ENCODE measurements at regions not wholly inside any gene's neighbourhood (a gene's known extent, or its start where the extent isn't known, plus 50 kb on each side); places are given as distances from the start of the nearest gene placed in this dataset.
A peak's percentile ranks its signal among the peaks of the same experiment; 100 is the strongest.
"Not testable (repeated sequence)": the region's sequence is repeated elsewhere in the genome, so short reads cannot be mapped to it uniquely, and the experiment has no call there.

DNA sequence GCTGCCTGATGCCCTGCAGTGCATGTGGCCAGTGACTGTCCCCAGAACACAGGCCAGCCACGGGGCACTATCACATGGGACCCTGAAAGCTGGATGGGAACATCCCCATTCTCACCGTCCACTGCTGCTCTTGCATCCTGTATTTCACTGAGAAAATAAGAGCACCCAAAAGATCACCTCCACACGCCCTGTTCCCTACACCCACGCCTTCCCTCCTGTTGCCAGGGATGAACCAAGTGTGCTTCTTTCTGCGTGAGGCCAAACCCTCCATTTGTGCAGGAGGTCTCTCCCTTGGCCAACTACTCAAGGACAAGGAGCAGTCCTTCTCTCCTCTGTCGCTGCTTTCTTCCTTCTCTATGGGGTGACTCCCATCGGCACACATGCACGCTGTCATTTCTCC lies 118.3 kb downstream of the LRRC37A3 start:
- not testable (repeated sequence) for ATAC-seq

DNA sequence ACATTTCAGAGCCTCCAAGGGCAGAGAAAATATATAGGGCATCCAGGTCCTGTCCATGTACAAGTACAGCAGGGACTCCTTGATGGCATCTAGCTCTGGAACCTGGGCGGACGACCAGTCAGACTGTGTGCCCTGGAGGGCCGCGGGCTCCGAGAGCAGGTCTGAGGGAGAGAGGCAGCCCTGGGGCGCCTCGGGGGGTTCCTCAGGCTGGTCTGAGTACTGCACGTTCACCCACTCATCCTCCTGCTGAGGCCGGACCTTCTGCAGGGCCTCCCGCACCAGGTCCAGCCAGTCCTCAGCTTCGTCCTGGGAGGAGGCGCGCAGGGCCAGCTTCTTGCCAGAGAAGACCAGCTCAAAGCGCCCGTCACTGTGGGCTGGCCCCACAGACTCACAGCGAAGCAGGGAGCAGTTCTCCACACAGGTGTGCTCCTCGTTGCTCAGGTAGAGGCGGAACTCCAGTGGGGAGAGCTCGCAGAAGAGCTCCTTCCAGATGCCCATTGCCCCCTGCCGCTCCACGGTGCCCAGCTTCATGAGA lies 118.8 kb downstream of the LRRC37A3 start:
- not testable (repeated sequence) for ATAC-seq

DNA sequence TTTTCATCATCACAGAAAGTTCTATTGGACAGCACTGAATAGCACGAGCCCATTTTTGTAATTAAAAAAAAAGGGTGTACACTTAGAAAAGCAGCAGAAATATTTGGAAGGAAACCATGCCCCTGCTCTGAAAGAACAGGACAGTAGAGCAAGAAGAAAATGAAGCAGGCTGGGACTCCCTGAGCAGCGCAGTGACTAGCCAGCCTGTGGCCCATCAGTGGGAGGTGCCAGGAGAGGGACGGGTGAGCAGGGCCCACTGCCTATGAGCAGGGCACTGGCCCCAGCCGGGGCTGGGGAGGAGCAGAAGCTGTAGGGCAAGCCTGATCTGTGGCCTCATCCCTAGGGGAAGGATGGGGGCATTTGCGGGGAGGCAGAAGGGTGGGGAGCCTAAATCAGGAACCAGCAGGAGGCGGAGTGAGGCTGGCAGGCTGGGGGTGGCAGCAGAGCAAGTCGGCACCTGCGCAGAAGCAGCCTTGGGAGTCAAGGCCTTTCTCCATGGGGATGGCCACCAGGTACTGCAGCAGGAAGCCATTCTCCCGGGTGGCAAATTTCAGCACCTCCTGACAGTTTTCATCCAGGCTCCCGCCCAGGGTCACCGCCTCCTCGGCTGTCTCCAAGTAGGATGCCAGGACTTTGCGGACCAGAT lies 119.6 kb downstream of the LRRC37A3 start:
- not testable (repeated sequence) for ATAC-seq

DNA sequence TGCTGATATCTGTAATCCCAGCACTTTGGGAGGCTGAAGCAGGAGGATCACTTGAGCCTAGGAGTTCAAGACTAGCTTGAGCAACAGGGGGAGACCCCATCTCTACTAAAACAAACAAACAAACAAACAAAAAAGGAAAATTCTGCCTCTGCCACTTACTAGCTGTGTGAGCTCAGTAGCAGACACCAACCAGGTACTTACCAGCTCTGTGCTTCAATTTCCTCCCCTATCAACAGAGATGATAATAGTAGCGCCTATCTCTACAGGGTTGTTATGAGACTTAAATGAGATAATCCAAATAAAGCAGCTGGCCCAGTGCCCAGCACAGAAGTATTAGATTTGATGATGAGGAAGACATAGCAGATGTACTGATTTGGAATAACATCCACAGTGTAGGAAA lies 120.3 kb downstream of the LRRC37A3 start:
- ATAC-seq: not testable (repeated sequence)

DNA sequence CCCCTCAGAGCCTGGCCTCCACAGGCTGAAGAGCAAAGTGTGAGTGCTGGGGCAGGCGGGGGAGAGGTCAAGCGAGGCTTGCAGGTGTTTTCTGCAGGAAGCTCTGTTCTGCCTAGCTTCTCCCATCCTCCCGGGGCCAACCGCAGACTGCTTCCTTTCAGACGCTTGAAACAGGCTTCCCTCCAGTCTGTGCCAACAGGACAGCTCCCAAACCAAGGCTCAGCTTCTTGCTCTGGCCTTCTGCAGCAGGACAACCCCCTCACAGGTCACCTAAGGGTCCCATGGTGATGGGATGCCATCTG lies 120.8 kb downstream of the LRRC37A3 start:
- ATAC-seq: not testable (repeated sequence)

DNA sequence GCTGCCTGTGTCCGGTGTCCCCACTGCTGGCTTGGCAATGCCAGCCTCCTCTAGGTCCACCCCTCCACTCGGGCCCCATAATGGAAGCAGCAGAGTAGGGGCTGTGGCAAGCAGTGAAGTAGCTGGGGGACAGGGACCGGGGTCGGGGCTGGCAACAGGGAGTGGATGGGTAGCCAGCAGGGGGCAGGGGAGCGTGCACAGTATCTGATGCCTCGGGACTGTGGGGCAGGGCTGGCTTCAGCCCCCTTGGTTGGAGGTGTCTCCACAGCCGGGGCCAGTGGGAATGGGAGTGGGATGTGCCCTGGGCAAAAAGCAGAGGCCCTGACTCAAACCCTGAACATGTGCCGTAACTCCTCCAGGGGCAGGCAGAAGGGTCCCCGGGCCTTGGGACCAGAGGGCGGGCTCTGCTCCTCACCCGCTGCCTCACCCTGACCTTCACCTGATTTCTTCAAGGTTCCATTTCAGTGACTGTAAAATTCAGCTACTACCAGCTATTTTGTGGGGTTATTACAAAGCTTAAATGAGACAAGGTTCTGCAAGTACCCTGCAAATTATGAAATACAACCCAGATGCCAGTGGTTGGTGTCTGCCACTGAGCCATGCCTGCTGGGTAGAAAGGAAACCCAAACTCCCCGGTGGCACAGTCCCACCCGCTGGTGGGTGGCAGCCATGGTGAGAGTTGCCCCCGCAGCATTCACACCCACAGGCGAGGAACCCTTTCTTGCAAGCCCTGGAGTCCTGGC lies 121.4 kb downstream of the LRRC37A3 start:
- ATAC-seq: not testable (repeated sequence)

DNA sequence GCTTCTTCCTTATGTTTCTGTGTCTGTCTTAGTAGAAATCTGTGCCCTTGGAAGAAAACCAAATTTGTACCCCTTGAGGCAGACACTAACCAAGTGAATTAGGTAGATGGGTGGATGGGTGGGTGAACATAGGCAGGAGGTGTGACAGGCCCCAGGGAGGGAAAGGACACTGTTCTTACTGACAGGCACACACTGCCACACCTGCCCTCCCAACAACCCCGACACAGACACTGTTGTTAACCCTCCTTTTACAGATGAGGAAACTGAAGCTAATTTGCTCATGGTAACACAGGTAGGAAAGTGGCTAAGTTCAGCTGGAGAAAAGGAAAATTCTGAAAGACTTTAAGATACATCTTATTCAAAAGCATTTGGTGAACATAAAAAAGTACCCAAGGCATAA lies 123.9 kb downstream of the LRRC37A3 start:
- ATAC-seq: not testable (repeated sequence)

DNA sequence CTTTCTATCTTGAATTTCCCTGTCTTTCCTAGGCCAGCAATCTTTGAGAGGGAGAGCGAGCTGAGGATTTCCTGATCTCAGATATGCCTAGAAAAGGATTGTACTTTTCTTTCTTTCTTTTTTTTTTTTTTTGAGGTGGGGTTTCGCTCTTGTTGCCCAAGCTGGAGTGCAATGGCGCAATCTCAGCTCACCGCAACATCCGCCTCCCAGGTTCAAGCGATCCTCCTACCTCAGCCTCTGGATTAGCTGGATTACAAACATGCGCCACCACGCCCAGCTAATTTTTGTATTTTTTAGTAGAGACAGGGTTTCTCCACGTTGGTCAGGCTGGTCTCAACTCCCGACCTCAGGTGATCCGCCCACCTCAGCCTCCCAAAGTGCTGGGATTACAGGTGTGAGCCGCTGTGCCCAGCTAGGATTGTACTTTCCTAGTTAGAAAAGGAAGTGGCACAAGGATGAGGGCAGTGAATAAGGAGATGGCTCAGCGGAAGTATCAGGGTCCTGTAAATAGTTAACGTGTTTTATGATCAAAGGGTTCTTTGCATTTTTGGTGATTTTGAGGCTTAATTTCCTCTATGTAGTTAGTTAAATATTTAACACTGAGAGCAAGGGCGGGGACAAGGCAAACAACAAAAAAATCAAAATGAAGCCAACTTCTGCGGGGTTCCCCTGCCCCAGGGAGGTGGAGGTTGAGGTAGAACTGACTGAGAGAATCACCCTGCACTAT lies 124.6 kb downstream of the LRRC37A3 start:
- ATAC-seq: not testable (repeated sequence)

DNA sequence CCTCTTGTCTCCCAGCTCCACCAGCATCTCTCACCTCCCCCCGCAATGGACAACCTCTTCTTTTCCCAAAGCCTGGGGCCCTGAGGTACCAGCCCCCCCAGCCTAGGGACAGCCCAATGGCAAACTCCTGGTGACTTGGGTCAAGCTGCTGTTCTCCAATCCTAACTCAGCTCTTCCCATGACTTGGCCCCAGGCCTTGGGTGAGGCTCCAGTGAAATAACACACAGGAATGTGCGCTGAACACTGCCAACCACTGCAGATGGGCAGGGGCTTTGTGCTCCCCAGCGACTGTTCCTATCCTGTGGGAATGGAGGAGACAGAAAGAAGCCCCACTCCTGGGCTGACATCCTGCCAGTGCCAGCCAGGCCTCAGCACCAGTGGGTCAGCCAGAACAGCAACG lies 125.2 kb downstream of the LRRC37A3 start:
- ATAC-seq: not testable (repeated sequence)

DNA sequence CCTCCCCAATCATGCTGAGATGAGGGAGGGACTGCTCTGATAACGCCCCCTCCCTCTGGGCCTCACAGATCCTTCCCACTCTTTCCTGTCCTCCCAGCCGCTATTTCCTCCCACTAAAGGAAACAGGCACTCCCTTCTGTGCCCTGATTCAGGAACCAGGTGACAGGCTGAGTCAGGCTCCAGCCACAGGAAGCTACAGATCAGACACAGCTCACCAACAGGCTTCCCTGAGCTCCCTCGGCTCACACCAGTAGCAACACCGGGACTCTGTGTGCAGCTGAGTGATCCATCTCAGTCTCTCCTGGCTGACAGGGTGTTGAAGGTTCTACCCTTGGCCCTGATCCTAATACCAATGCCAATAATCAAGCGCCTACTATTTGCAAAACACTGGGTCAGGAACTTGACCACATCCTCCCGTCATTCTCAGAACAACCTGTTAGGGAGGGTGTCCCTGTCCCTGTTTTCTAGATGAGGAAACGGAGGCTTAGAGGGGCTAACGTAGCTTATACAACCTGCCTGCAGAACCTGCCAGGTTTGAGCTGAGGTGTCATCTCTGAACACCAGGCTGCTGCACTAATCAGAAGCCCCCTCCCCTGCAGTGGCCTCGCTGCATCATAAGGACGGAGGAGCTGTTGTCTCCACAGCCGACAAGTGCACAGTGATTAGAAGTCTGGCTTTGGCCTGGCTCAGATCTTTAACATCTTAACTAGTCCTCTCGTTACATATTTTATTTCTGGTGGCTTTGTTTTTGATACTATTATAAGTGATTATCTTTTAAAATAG lies 126.3 kb downstream of the LRRC37A3 start:
- ATAC-seq: peak; percentile 86 to 93

DNA sequence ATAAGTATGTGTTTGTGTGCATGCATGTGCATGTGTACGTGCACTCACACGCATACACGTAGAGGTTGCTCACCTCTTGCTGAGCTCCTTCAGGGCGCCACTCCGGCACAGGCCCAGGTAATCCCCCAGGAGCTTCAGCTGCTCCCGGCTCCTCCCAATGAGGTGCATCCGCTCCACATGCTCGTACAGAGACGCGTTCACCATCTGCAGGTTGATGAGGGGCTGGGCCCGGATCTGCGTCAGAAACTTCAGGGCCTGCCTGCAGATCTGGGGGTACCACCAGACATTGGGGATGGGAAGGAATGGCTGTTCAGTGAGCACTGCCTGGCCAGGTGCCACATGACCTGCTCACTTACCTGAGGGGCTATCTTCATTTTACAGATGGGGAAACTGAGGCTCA lies 127.0 kb downstream of the LRRC37A3 start:
- not testable (repeated sequence) for ATAC-seq

DNA sequence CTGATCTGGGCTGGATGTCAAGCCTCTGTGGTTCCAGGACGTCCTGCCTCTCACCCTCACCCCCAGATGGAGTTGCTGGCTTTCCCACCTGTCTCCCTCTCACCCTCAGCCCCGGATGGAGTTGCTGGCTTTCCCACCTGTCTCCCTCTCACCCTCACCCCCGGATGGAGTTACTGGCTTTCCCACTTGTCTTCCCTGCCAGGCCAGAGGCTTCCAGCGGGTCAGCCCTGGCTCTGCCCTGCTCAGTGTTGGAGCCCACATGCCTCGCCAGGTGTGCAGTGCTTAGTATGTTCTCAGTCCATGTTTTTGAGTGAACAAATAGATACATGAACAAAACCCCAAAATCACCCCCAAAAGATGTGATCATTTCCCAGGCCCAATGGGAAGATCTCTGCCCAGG lies 127.6 kb downstream of the LRRC37A3 start:
- ATAC-seq: not testable (repeated sequence)

DNA sequence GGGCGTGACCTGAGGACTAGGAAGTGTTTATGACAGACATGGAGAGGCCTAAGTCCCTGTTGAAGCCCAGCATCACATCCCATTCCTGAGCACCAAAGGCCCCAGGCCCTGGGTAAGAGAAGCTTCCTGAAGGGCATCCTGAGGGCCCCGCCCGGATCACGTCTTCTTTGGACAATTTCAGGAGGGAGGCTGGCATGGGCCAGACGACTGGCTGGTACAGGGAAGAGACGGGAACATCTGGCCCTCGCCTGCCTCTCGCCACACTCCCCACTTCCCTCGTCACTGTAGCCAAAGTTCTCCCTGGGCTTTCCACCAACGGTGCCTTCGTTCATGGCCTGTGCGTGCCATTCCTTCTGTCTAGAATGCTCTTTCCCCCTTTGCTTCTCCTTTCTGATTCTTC lies 128.1 kb downstream of the LRRC37A3 start:
- ATAC-seq: not testable (repeated sequence)

DNA sequence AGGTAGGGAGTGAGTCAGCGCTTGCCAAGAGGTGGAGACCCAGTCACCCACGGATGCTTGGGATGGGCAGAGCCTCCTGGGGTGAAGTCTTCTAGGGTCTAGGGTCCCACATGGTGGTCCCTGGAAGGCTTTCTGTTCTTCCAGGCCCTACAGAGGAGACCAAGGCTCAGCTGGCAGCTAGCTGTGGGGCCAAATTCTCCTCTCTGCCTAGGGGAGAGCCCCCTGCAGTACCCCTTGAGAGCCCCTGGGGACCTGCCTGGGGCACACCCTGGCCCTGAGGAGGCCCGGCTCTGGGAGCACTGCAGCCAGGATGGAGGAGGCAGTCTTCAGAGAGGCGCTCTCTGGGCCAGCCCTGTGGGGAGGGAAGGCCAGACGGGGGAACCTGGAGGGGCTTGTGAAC lies 128.6 kb upstream of the SMURF2 start:
- not testable (repeated sequence) for ATAC-seq

DNA sequence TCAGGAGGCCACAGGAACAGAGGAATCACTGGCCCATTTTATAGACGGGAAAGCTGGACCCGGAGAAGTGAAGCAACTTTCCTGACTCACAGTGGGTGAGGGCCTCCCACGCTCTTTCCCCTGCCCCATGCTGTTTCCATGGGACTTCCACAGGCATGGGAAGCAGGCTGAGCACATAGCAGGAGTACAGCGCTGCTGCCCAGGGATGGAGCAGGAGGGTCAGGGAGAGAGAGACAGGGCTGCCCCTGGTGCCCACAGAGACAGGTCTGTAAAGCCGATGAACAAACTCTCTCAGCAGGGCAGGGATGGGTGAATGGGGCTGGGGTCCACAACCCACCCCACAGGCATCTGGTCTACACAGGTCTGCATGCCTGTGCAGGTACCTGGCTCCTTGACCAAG lies 128.1 kb upstream of the SMURF2 start:
- not testable (repeated sequence) for ATAC-seq

DNA sequence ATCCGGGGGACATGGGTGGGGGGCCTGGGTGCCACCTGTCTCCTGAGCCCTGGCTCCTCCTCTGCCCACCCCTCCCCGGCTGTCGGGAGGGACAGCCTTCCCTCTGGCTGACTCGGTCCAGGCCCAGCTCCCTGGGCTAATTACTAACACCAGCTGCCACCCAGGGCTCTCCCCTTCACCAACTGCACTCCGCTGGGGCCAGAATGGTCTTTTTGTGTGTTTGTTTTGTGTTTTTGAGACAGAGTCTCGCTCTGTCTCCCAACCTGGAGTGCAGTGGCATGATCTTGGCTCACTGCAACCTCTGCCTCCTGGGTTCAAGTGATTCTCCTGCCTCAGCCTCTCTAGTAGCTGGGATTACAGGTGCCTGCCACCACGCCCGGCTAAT lies 126.9 kb upstream of the SMURF2 start:
- not testable (repeated sequence) for ATAC-seq

DNA sequence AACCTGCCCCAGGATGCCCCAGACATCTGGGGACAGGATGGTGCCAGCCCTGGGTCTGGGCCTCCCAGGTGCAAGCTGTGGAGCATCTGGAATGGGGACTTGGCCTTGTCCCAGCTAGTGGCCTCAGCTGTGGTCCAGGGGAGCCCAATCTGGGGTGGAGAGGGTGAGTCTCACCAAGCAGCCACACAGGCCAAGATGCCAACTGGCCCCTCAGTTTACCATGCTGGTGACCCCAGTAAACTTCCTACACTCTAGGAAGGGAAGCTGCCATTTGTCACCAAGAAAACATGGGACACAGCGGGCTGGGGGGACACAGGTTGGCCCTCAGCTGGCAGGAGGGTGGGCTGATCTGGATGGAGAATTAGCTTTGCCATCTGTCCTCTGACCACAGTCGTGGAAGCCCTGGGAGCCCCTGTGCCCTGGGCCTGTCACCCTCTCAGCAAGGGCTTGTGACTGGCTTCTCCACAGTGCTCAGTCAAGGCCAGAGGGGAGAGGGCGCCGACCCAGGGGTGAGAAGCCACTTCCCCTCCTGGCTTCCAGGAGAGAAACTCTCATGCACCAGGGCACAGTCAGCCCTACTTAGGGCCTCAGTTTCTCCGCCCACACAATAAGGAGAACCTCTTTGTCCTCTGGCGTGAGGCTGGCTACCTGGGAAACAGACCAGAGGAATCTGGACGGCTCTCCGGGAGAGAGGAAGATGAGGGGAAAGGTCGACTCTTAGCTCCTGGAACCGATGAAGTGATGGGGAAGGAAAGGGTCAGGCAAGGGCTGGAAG lies 126.4 kb upstream of the SMURF2 start:
- no peak for ATAC-seq

DNA sequence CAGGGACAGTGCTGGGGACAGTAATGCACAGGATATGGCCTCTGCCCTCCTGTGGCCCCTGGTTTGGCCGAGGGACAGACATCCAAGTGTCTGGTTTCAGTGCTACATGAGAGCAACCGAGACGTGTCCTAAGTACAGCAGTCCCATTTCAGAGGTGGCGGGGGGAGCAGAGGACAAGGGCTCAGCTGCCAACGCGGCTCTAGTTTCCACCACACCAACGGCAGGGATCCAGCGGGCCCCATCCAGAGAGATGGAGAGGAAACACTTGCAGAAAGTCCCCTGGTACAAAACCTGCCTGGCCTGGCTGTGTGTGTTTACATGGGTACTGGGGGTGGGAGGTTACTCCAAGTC lies 125.8 kb upstream of the SMURF2 start:
- ATAC-seq: no peak

DNA sequence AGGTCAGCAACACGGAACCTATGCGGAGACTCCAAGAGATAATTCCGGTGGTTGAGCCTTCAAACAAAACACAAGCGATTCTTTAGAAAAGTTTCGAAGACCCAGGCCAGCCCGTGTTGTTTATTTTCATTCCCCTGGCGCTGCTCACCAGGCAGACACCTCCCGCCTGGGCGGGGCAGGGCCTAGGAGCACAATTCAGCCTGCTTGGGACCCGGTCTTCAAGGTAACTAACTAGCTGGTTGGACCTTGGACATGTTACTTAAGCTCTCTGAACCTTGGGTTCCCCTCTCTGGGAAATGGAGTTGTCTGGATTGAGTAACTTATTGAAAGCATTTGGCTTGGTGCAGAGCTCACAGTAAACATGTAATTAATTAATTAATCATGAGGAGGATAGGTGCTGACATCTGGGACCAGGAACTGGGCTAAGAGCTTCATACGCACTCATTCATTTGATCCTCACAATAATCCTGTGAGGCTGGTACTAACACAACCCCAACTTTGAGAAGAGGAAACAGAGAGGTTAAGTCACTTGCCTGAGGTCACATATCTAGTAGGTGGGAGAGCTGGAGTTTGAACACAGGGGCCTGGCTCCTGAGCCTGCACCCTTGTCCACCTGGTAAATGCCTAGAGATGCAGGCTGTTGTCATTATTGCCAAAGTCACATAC lies 125.3 kb upstream of the SMURF2 start:
- no peak for ATAC-seq

DNA sequence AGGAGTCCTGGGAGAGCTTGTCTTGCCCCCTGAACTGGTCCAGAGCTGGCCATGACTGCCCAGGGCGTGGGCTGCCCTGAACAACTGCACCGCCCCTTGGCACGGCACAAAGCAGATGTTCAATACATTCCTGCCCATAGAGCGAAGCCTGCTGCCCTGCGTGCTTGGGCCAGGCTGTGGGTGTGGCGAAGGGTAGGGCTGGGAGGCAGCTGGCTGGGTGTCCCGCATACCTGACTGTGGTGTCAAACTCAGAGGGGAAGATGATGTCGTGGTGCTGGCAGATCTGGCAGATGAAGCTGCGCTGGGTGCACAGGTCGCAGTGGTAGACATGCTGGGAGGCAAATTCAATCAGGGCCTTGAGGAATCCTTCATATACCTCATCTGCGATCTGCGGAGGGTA lies 124.2 kb upstream of the SMURF2 start:
- no peak for ATAC-seq

DNA sequence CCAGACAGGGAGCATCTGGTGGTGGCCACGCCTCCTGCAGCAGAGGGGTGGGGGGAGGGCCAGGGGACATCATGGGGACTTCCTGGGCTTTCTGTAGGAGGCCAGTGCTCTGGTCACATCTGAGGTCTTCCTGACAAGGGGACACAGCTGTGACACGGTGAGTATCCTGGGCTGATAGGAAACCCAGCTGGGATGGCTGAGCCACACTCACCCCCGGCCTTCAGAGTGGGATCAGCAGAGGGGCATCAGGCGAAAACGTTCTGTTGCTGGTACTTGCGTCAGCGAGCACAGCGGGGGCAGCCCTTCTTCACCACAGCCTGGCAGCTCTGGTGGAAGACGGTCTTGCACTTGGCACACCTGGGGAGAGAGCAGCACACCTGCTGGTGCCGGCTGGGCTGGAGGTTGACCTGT lies 122.9 kb upstream of the SMURF2 start:
- no peak for ATAC-seq

All from activated CD4-positive, CD25-positive, alpha-beta regulatory T cell treated with anti-CD3 and anti-CD28 coated beads, Interleukin-2, amount 50 U/mL, for 24 hours (primary cell).